ENCODE measurements at regions not wholly inside any gene's neighbourhood (a gene's known extent, or its start where the extent isn't known, plus 50 kb on each side); places are given as distances from the start of the nearest gene placed in this dataset.
A peak's percentile ranks its signal among the peaks of the same experiment; 100 is the strongest.
"Not testable (repeated sequence)": the region's sequence is repeated elsewhere in the genome, so short reads cannot be mapped to it uniquely, and the experiment has no call there.

DNA sequence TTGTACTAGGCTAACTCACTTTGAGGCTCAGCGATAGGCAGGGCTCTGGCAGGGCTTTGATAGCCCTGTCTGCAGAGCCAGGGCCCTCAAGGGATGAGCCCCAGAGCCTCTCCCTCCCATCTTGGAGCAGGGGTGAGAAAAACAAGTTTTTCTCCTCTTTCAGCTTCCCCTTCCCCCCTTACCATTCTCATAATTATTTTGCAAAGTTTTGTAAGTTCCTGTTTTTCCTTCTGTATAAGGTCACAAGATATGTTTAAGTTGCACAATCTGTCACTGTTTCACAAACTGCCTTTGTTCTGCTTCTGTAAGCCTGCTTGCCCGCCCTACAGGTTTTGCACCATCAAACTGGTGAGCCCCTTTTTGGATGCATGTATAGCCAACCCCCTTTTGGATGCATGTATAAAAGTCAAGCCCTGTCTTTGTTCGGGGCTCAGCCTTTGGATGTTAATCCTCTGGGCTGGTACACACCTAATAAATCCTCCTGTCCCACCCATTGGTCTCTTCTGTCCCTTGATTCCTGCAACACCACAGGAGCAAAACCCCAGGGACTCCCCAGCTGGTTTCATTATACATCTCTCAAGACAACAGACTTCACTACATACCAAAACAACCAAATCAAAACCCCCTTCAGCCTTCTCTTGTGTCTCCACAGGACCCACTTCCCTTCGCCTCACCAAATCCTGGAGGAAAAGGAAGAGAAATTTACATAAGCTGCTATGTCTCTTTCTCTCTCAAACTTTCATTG is 52.5 kb upstream of the RESF1 start:
- no peak for DNase-seq

DNA sequence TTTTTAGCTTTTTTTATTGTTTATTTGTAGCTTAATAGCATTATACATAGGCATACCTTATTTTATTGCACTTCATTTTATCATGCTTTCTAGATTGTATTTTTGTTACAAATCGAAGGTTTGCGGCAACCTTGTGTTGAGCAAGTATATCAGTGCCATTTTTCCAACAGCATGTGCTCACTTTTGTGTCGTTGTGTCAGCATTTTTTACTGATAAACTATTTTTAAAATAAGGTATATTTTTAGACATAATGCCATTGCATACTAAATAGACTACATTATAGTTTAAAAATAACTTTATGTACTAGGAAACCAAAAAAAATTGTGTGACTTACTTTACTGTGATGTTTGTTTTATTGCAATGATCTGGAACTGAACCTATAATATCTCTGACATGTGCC is 56.2 kb upstream of the RESF1 start:
- DNase-seq: no peak

DNA sequence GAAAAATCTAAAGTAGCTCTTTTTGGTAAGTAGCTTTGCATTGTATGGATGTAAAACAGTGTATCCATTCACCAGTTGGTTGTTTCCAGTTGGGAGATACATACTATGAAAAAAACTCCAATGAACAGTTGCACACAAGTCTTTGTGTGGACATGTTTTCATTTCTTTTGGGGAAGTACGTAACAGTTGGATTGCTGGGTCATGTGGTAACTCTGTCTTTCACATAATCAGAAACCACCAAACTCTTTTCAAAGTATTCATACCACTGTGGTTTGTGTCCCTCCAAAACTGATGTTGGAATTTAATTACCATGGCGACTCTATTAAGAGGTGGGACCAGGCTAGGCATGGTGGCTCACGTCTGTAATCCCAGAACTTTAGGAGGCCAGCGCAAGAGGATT is 58.9 kb upstream of the RESF1 start:
- no peak for DNase-seq

DNA sequence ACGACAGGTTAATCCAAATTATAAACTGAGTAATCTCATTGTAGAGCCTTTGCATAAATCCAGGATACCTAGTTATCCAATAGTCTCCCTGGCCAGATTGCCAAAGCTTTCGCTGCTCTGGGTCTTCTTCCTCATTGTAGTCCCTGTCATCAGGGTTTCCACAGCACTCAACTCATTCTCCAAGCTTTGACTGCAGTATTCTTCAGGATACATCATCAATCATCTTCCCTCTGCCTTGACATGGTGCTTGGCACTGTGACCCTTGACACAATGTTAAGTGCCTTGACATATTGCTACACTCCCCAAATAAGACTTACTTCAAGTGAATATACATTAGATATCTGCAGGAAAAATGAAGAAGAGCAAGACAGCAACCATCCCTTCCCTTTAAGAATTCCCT is 60.1 kb upstream of the RESF1 start:
- no peak for DNase-seq

- DNase-seq: peak; percentile 47
Observed at GRCh38 chr12:31897781-31898503, 61.3 kb upstream of the RESF1 start.

GRCh38 chr12:31897092-31897491 is 62.1 kb upstream of the RESF1 start:
- DNase-seq: not testable (repeated sequence)

DNA sequence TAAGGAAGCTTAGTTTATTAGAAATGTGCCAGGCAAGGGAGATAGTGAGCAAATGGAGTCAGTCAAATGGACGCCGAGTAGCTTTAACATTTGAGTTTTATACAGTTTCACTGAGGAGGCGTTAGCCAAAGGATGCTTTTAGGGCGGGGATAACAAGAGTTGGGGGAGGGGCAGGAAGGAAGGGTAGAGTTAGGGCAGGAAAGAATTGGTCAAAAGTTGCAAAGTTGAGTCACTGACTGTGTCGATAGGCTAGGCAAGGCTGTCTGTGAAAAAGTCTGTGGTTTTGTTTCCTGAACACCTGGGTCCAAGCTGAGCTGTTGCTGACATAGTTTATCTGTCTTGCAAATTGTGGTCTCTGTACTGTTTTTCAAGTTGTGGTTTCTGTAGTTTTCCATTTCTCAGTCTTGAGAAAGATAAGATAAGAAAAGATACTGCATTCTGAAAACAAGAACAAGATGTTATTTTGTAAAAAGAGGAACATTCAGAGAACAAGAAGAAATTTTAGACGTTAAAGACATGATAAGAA is 62.6 kb upstream of the RESF1 start:
- no peak for DNase-seq

DNA sequence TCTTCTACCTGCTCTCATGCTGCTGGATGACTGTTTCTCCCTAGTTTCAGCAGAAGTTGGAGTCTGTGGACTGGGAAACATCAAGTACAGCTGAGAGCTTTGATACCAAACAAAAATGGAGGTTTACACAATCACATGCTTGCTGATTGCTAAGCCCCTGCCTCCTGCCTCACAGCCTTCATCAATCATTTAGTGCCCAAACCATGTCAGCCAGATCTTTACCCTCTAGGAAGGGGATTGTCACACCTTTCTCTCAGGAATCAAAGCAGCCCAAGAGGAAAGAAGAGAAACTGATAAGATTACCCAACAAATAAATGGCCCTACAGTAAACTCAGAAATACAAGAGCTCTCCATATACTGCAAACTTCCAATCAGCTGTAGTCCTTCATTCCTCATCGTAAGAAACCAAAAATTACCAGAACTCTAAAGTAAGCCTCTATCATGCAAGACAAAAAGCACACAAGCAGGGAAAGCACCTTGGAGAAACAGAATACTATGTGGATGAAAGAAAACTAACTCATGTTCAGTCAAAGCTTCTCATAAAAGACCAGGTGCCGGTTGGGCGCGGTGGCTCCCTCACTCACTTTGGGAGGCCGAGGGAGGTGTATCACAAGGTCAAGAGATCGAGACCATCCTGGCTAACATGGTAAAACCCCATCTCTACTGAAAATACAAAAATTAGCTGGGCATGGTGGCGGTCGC is 63.6 kb upstream of the RESF1 start:
- DNase-seq: no peak

DNA sequence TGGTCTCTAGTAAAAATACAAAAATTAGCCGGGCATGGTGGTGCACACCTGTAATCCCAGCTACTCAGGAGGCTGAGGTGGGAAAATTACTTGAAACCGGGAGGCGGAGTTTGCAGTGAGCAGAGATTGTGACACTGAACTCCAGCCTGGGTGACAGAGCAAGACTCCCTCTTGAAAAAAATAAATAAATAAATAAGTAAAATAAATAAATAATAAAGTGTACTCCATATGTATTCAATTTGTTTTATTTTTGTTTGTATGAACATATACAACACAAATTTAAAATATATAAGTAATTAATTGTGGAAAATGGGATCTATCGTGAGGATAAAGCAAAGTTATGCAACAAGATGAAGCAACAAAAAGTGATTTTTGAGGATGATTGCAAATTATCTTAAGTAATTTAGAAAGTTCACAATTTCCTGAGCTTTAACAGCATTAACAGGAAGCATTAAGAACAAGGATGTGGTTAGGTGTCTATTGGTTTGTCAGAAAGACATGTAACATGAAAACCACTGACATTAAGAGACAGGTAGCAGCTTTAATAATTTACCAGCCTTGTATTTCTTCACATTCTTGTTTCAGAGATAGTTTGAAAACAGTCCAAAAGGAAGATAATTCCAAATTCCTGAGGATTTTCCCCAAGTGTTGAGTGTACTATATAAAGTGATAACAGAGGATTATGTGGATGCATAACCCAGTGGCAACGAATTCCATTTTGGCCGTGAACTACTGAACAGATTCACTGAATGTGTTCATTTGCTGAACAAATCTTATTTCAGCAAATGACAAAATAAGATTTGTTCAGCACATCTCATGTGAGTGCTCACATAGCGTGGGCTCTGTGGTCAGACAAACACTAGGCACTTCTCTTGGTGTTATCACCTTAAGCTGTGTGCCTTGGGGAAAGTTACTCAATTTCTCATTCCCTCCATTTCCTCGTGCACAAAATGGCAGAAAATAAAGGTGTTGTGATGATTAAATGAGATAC is 68.6 kb upstream of the RESF1 start:
- DNase-seq: no peak

- no peak for DNase-seq
Observed at GRCh38 chr12:31887109-31887811, 72.0 kb upstream of the RESF1 start.

DNA sequence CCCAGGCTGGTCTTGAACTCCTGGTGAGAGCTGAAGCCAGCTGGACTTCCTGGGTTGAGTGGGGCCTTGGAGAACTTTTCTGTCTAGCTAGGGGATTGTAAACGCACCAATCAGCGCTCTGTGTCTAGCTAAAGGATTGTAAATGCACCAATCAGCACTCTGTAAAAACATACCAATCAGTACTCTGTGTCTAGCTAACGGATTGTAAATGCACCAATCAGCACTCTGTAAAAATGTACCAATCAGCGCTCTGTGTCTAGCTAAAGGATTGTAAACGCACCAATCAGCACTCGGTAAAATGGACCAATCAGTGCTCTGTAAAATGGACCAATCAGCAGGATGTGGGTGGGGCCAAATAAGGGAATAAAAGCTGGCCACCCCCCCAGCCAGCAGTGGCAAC is 76.5 kb upstream of the RESF1 start:
- not testable (repeated sequence) for DNase-seq

- no peak for DNase-seq
Observed at GRCh38 chr12:31880340-31880739, 78.9 kb upstream of the RESF1 start.

DNA sequence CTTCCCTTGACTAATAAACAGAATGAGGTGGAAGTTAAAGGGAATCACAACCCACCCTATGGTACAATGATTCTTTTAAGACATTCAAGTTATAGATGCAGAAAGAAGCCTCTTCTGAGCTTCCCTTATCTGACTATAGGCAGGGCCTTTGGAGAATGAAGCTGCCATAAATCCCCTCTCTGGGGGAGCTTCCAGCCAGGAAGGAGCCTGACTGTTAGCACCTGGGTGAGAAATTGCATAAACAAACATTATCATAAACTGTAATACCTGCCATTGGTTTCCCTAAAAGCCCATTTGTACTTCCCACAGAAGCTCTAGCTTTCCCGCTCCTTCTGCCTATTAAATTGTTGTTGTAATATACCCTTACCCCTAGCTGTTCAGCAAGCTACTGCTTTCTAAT is 81.3 kb upstream of the RESF1 start:
- no peak for DNase-seq

GRCh38 chr12:31876568-31877424 is 82.4 kb upstream of the RESF1 start:
- DNase-seq: no peak

- no peak for DNase-seq
Observed at GRCh38 chr12:31875609-31875964, 83.6 kb upstream of the RESF1 start.

DNA sequence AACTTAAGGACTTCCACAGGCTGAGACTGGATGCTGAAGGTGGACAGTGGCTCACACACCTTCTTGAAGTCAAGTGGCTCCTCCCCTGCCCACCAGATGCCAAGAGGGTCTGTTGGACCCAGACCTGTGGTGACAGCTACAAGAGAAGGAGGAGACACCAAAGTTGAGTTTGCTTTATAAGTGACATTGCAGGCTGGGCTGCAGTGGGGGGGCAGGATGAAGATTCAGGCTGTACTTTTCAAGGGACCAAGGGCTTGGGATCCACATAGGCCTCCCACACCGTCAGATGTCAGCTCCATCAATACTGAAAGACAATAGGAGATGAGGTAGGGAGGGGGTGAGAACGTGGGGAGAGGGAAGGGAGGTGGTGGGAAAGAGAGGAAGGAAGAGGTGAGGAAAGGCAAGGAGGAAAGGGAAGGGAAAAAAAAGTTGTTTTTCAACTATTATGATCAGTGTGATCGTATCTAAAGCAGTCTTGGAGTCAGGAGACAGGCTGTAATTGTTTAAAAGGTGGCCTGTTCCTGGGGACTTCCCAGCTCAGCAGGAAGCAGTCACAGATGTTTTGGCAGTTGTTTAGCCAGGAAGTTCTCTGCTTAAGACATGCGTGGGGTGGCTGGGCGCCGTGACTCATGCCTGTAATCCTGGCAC is 84.1 kb upstream of the RESF1 start:
- DNase-seq: no peak

GRCh38 chr12:31872831-31873604 is 86.2 kb upstream of the RESF1 start:
- DNase-seq: no peak

DNA sequence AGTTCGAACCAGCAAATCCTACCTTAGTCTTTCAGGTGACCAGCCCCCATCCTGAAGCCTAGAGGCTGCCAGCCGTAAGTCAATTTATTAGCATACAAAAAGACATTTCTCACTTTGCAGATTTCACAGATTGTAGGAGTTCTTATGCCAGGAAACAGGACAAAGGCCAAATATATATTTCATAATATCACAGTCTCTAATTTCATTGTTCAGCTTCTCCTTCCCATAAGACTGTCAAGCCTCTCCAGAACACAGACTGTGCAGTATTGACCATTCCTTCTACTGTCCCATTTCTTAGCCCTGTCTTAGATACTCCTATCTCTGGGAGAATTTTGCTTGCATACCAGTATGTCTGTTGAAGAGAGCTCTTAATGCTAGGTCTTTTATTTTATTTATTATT is 89.2 kb upstream of the RESF1 start:
- no peak for DNase-seq

- peak; percentile 51 for DNase-seq
Observed at GRCh38 chr12:31868965-31869364, 90.2 kb upstream of the RESF1 start.

DNA sequence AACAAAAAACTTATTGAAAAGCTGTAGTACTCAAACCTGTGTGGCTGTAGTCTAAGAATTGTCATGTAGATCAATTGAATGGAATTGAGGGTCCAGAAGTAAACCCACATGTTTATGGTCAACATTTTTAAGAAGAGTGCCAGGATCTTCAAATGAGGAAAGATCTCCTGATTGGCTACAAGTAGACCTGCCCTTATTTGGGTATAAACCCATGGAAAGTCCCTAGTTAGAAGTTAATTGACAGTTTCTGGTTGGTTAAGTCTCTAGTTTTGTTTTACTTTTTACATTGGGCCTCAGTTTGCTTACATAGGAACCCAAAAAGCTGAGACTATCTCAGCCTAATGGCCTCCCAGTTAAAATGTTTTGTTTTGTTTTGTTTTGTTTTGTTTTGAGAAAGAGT is 91.9 kb upstream of the RESF1 start:
- DNase-seq: no peak

All from DMS79 treated with DMSO at 0.1 percent for 48 hours (cell line).